Retinal pigment epithelial cell (primary cell): ENCODE measurements at regions not wholly inside any gene's neighbourhood (a gene's known extent, or its start where the extent isn't known, plus 50 kb on each side); places are given as distances from the start of the nearest gene placed in this dataset.
"Not testable (repeated sequence)": the region's sequence is repeated elsewhere in the genome, so short reads cannot be mapped to it uniquely, and the experiment has no call there.

Source experiments
- DNase-seq: peaks from one replicate; pipeline ENCODE4 v3.0.0-alpha.2; 2010; ENCODE audit warnings: low read depth
- H3K4me3 ChIP-seq: 2 replicates; pipeline ENCODE4 v1.5.1; 2011; ENCODE audit warnings: mild to moderate bottlenecking, low read length, control low read depth, moderate library complexity

- not testable (repeated sequence) for DNase-seq, H3K4me3 ChIP-seq
Measured at GRCh38 chr17:16843511-16843910, 128.4 kb downstream of the TNFRSF13B start.

GRCh38 chr17:16842346-16842745 lies 129.6 kb downstream of the TNFRSF13B start:
- not testable (repeated sequence) for H3K4me3 ChIP-seq, DNase-seq

- not testable (repeated sequence) for DNase-seq, H3K4me3 ChIP-seq
Measured at GRCh38 chr17:16841896-16842295, 130.0 kb downstream of the TNFRSF13B start.

- not testable (repeated sequence) for DNase-seq, H3K4me3 ChIP-seq
Measured at GRCh38 chr17:16840219-16840618, 131.7 kb downstream of the TNFRSF13B start.

GRCh38 chr17:16839242-16840175 lies 132.4 kb downstream of the TNFRSF13B start:
- DNase-seq, H3K4me3 ChIP-seq: not testable (repeated sequence)

GRCh38 chr17:16838795-16839194 lies 133.1 kb downstream of the TNFRSF13B start:
- H3K4me3 ChIP-seq, DNase-seq: not testable (repeated sequence)

- not testable (repeated sequence) for H3K4me3 ChIP-seq, DNase-seq
Measured at GRCh38 chr17:16838287-16838686, 133.6 kb downstream of the TNFRSF13B start.

GRCh38 chr17:16837468-16838266 lies 134.3 kb downstream of the TNFRSF13B start:
- H3K4me3 ChIP-seq, DNase-seq: not testable (repeated sequence)

- not testable (repeated sequence) for DNase-seq
Measured at GRCh38 chr17:16836315-16836915, 135.5 kb downstream of the TNFRSF13B start.

GRCh38 chr17:16833517-16833916 lies 138.4 kb downstream of the TNFRSF13B start:
- not testable (repeated sequence) for DNase-seq, H3K4me3 ChIP-seq

More at GRCh38 chr17:16836315-16836915, 135.5 kb downstream of the TNFRSF13B start:
- not testable (repeated sequence) for H3K4me3 ChIP-seq

GRCh38 chr17:16832853-16833252 lies 139.1 kb downstream of the TNFRSF13B start:
- H3K4me3 ChIP-seq = not testable (repeated sequence)

GRCh38 chr17:16832206-16832605 lies 139.7 kb downstream of the TNFRSF13B start:
- H3K4me3 ChIP-seq, DNase-seq: not testable (repeated sequence)

More at GRCh38 chr17:16832853-16833252, 139.1 kb downstream of the TNFRSF13B start:
- DNase-seq = not testable (repeated sequence)

GRCh38 chr17:16830770-16831169 lies 140.7 kb downstream of the CCDC144A start:
- DNase-seq, H3K4me3 ChIP-seq: not testable (repeated sequence)

- DNase-seq, H3K4me3 ChIP-seq: not testable (repeated sequence)
Measured at GRCh38 chr17:16830219-16830618, 140.2 kb downstream of the CCDC144A start.
